Erythroblast (primary cell): ENCODE measurements at regions not wholly inside any gene's neighbourhood (a gene's known extent, or its start where the extent isn't known, plus 50 kb on each side); places are given as distances from the start of the nearest gene placed in this dataset.

Source experiments
- GATA1 ChIP-seq: IDR thresholded peaks from 2 replicates; pipeline ENCODE4 v1.6.1; 2011; ENCODE audit warnings: low read depth, mild to moderate bottlenecking, control low read depth, low read length, moderate library complexity
- POLR2A ChIP-seq: IDR thresholded peaks from 2 replicates; pipeline ENCODE4 v1.6.1; 2011; ENCODE audit warnings: mild to moderate bottlenecking, low read length

GRCh38 chr2:455015-455705, 167.3 kb upstream of the ALKAL2 start:
- no peak for TF ChIP-seq POLR2A
- TF ChIP-seq GATA1: no peak
